Cardiac fibroblast (primary cell): ENCODE measurements at regions not wholly inside any gene's neighbourhood (a gene's known extent, or its start where the extent isn't known, plus 50 kb on each side); places are given as distances from the start of the nearest gene placed in this dataset.

Experiments used
- DNase-seq, 2 donors: peaks; one replicate each; pipeline versions ENCODE4 v3.0.0 to v3.0.0-alpha.2; 2010; ENCODE audit warnings: low read depth in 2 of 2
- H3K4me3 ChIP-seq, 2 donors: replicated peaks in 1 of 2; 1 replicate in 1 of 2; 2 replicates in 1 of 2; pipeline ENCODE4 v1.5.1; 2011; ENCODE audit warnings: low read depth in 2 of 2, low read length in 2 of 2, mild to moderate bottlenecking in 2 of 2, moderate library complexity in 1 of 2
- TF ChIP-seq, protein P1 (sequence below): IDR thresholded peaks from one replicate; pipeline ENCODE4 v1.5.1; 2011; ENCODE audit warnings: low read depth, mild to moderate bottlenecking, low read length, inconsistent platforms

DNA sequence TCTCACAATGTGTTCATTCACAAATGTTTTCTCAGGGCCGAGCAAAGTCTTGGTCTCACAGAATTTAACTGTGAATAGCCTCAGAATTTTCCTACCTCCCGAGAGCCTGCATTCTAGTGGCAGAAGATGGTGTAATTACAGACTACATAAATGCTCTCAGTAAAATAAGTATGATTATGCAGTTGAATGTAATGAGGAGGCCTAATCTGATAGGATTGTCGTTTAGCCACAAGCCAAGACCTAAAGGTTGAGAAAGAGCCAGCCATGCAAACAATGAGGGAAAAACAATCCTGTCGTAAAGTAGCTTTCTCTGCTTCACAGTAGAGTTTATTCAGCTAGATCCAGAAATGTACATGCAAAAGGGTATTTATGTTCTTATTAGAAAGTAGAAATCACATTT lies 607.8 kb upstream of the B3GALT2 start:
- TF ChIP-seq, protein P1, sequence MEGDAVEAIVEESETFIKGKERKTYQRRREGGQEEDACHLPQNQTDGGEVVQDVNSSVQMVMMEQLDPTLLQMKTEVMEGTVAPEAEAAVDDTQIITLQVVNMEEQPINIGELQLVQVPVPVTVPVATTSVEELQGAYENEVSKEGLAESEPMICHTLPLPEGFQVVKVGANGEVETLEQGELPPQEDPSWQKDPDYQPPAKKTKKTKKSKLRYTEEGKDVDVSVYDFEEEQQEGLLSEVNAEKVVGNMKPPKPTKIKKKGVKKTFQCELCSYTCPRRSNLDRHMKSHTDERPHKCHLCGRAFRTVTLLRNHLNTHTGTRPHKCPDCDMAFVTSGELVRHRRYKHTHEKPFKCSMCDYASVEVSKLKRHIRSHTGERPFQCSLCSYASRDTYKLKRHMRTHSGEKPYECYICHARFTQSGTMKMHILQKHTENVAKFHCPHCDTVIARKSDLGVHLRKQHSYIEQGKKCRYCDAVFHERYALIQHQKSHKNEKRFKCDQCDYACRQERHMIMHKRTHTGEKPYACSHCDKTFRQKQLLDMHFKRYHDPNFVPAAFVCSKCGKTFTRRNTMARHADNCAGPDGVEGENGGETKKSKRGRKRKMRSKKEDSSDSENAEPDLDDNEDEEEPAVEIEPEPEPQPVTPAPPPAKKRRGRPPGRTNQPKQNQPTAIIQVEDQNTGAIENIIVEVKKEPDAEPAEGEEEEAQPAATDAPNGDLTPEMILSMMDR: no peak
- no peak overlapping the region for H3K4me3 ChIP-seq
- DNase-seq: peak; percentile 2 to 16

- DNase-seq: no peak
- H3K4me3 ChIP-seq: no peak overlapping the region
- TF ChIP-seq, protein P1: no peak
Observed at GRCh38 chr1:193791746-193792145, 605.3 kb upstream of the B3GALT2 start.

DNA sequence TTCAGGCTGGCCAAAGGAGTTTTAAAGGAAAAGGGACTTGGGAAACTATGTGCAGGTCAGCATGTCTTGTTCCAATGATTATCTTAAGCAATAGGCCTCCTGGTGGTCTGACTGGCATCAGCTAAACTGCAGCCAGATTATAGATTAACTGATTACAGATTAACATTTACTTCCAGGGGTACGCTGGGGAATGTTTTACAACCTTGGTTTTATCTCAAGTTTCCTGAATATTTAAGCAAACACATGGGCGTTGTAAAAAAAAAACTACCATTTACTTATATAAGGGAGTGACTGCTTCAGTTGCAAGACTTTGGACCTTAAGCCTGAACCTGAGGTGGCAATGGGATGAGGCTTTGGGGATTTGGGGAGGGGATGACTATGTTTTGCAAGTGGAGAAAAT lies 600.6 kb upstream of the B3GALT2 start:
- DNase-seq: no peak
- H3K4me3 ChIP-seq: no peak overlapping the region
- TF ChIP-seq, protein P1: no peak

GRCh38 chr1:193785850-193786420 lies 599.5 kb upstream of the B3GALT2 start:
- no peak for DNase-seq
- TF ChIP-seq, protein P1: no peak

GRCh38 chr1:193774536-193775323 lies 588.3 kb upstream of the B3GALT2 start:
- DNase-seq: no peak
- TF ChIP-seq, protein P1: no peak
- no peak overlapping the region for H3K4me3 ChIP-seq

More at GRCh38 chr1:193785850-193786420, 599.5 kb upstream of the B3GALT2 start:
- H3K4me3 ChIP-seq: no peak overlapping the region

GRCh38 chr1:193771596-193771995 lies 585.2 kb upstream of the B3GALT2 start:
- TF ChIP-seq, protein P1: no peak
- no peak overlapping the region for H3K4me3 ChIP-seq

More at GRCh38 chr1:193771596-193771995, 585.2 kb upstream of the B3GALT2 start:
- no peak for DNase-seq
